ENCODE measurements at regions not wholly inside any gene's neighbourhood (a gene's known extent, or its start where the extent isn't known, plus 50 kb on each side); places are given as distances from the start of the nearest gene placed in this dataset.

DNA sequence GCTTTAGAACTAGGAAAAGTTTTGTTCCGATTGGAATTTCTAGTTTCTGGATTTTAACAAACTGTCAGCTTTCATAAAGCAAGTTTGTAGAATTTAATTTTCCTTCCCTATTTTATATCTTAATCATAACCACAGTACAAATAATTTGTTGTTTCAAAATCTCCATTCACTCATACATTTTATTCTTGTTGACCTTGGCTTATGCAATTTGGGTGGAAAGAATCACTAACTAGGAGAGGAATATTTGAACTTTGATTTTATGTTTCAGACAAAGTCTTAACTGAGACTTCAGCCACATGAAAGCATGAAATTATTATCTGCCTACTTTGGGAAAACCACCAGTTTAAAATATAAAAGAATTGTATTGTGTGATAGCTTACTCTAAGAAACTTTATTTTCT lies 427.9 kb downstream of the SPRY1 start:
- no peaks in the 10 kb centered on the region for H3K4me1 ChIP-seq (ENCODE audit: control insufficient read depth in 2 of 3, insufficient read depth in 2 of 3, low read depth in 1 of 3, low read length in 3 of 3)
- no peaks in the 10 kb centered on the region for H3K36me3 ChIP-seq (ENCODE audit: control insufficient read depth in 2 of 3, insufficient read depth in 3 of 3, low read length in 3 of 3)
- no peak overlapping the region for H3K4me3 ChIP-seq (ENCODE audit: low read length in 3 of 3)
- H3K27ac ChIP-seq (ENCODE audit: low read depth in 2 of 2, low read length in 2 of 2) = no peak overlapping the region
- H3K9ac ChIP-seq (ENCODE audit: low read length in 3 of 3) = no peak overlapping the region
- TF ChIP-seq, protein P1, sequence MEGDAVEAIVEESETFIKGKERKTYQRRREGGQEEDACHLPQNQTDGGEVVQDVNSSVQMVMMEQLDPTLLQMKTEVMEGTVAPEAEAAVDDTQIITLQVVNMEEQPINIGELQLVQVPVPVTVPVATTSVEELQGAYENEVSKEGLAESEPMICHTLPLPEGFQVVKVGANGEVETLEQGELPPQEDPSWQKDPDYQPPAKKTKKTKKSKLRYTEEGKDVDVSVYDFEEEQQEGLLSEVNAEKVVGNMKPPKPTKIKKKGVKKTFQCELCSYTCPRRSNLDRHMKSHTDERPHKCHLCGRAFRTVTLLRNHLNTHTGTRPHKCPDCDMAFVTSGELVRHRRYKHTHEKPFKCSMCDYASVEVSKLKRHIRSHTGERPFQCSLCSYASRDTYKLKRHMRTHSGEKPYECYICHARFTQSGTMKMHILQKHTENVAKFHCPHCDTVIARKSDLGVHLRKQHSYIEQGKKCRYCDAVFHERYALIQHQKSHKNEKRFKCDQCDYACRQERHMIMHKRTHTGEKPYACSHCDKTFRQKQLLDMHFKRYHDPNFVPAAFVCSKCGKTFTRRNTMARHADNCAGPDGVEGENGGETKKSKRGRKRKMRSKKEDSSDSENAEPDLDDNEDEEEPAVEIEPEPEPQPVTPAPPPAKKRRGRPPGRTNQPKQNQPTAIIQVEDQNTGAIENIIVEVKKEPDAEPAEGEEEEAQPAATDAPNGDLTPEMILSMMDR (IDR thresholded peaks at IDR 0.05; ENCODE audit: borderline replicate concordance, extremely low read depth, insufficient read depth) = no peak
- DNase-seq (no peak), FAIRE-seq (peak; percentile 57)
- H3K27me3 ChIP-seq (ENCODE audit: control insufficient read depth, insufficient read depth, low read length) = no peaks in the 10 kb centered on the region
- intact Hi-C loops (cut with DNase I) = no loop called here
- no peaks in the 10 kb centered on the region for H3K9me3 ChIP-seq (ENCODE audit: control insufficient read depth in 2 of 3, insufficient read depth in 1 of 3, low read length in 3 of 3)

DNA sequence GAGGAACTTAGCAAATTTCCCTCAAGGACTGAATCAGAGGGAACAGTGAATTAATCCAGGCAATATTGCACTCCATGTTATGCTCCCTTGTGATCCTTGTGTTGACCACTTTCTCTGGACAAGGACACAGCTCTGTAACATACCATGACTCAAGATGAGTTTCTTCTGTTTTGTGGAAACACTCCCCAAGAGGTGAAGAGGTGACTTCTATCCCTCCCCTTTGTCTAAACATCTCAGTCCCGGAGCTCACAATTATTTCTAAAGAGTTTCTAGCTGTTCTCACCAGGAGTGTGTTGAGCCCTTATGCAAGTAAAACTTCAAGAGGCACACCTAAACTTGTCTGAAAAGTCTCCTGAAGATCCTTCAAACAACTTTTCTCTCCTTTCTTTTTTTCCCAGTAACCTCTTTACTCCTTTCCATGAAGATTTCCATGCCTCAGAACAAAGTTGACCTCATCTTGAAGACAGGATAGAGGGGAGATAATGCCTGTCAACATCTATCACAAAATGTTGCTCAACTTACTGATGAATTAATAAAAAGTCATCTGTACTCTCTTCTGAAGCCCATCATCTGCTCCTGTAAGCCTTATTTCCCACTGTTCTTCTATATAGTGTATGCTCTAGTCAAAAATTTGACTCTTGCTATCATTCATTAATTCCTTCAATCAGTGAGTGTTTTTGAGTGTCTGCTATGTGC lies 429.1 kb downstream of the SPRY1 start:
- no peak overlapping the region for H3K4me3 ChIP-seq (ENCODE audit: low read length in 3 of 3)
- no peaks in the 10 kb centered on the region for H3K36me3 ChIP-seq (ENCODE audit: control insufficient read depth in 2 of 3, insufficient read depth in 3 of 3, low read length in 3 of 3)
- H3K9ac ChIP-seq (ENCODE audit: low read length in 3 of 3) = no peak overlapping the region
- intact Hi-C loops (cut with DNase I) = no loop called here
- H3K9me3 ChIP-seq (ENCODE audit: control insufficient read depth in 2 of 3, insufficient read depth in 1 of 3, low read length in 3 of 3) = no peaks in the 10 kb centered on the region
- no peaks in the 10 kb centered on the region for H3K27me3 ChIP-seq (ENCODE audit: control insufficient read depth, insufficient read depth, low read length)
- FAIRE-seq (no peak), DNase-seq (no peak)
- no peaks in the 10 kb centered on the region for H3K4me1 ChIP-seq (ENCODE audit: control insufficient read depth in 2 of 3, insufficient read depth in 2 of 3, low read depth in 1 of 3, low read length in 3 of 3)
- TF ChIP-seq, protein P1 (IDR thresholded peaks at IDR 0.05; ENCODE audit: borderline replicate concordance, extremely low read depth, insufficient read depth) = no peak
- H3K27ac ChIP-seq (ENCODE audit: low read depth in 2 of 2, low read length in 2 of 2) = no peak overlapping the region

DNA sequence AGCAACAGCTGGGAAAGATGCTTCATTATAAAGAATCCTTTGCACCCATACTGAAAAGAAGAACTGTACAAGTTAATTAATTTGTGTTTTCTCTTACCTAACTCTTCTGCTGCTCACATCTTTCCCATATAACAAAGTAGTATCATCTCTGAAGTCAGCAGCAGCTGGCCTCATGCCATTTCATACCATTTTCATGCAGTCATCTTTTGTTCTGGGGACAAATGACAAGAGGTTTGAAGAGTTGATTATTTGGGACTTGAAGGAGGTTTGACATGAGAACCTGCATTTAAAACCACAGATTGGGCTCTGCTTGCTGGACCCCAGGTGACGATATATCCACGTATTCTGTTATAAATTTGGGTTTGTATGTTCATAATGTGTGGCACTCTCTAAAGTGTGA lies 430.3 kb downstream of the SPRY1 start:
- H3K4me3 ChIP-seq (ENCODE audit: low read length in 3 of 3) = no peak overlapping the region
- TF ChIP-seq, protein P1 (IDR thresholded peaks at IDR 0.05; ENCODE audit: borderline replicate concordance, extremely low read depth, insufficient read depth) = no peak
- FAIRE-seq (no peak), DNase-seq (no peak)
- no peaks in the 10 kb centered on the region for H3K36me3 ChIP-seq (ENCODE audit: control insufficient read depth in 2 of 3, insufficient read depth in 3 of 3, low read length in 3 of 3)
- H3K4me1 ChIP-seq (ENCODE audit: control insufficient read depth in 2 of 3, insufficient read depth in 2 of 3, low read depth in 1 of 3, low read length in 3 of 3) = no peaks in the 10 kb centered on the region
- no peaks in the 10 kb centered on the region for H3K9me3 ChIP-seq (ENCODE audit: control insufficient read depth in 2 of 3, insufficient read depth in 1 of 3, low read length in 3 of 3)
- intact Hi-C loops (cut with DNase I) = no loop called here
- no peaks in the 10 kb centered on the region for H3K27me3 ChIP-seq (ENCODE audit: control insufficient read depth, insufficient read depth, low read length)
- no peak overlapping the region for H3K27ac ChIP-seq (ENCODE audit: low read depth in 2 of 2, low read length in 2 of 2)
- H3K9ac ChIP-seq (ENCODE audit: low read length in 3 of 3) = no peak overlapping the region

DNA sequence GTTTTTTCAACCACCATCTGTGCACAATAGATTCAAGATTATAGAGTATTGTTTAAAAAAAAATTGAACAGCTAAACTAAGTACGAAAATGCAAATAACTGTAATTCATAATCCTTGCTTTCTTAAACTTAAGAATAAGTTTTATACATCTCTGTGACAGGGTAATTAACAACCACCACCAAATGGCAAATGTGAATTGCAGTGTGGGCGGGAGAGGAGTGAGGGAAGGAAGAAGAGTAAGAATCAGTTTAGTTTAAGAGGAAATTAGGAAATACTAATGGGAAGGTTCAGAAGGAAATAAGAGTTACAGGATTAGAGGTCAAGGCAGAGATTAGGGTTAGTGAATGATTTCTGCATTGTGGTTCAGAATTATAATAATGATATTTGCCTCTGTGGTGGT lies 430.9 kb downstream of the SPRY1 start:
- no peaks in the 10 kb centered on the region for H3K27me3 ChIP-seq (ENCODE audit: control insufficient read depth, insufficient read depth, low read length)

More for the DNA sequence above, 430.9 kb downstream of the SPRY1 start:
- intact Hi-C loops (cut with DNase I) = no loop called here
- H3K4me1 ChIP-seq (ENCODE audit: control insufficient read depth in 2 of 3, insufficient read depth in 2 of 3, low read depth in 1 of 3, low read length in 3 of 3) = peaks cover 0 to 2% (median 0%) of the 10 kb centered on the region in 3 donors
- no peaks in the 10 kb centered on the region for H3K36me3 ChIP-seq (ENCODE audit: control insufficient read depth in 2 of 3, insufficient read depth in 3 of 3, low read length in 3 of 3)
- no peak overlapping the region for H3K27ac ChIP-seq (ENCODE audit: low read depth in 2 of 2, low read length in 2 of 2)
- FAIRE-seq (no peak), DNase-seq (no peak)
- no peaks in the 10 kb centered on the region for H3K9me3 ChIP-seq (ENCODE audit: control insufficient read depth in 2 of 3, insufficient read depth in 1 of 3, low read length in 3 of 3)
- H3K9ac ChIP-seq (ENCODE audit: low read length in 3 of 3) = no peak overlapping the region
- H3K4me3 ChIP-seq (ENCODE audit: low read length in 3 of 3) = no peak overlapping the region
- TF ChIP-seq, protein P1 (IDR thresholded peaks at IDR 0.05; ENCODE audit: borderline replicate concordance, extremely low read depth, insufficient read depth) = no peak
